T-helper 17 cell (primary cell): ENCODE measurements at regions not wholly inside any gene's neighbourhood (a gene's known extent, or its start where the extent isn't known, plus 50 kb on each side); places are given as distances from the start of the nearest gene placed in this dataset.

Experiments
- ATAC-seq: fragments of 150-1000 bp; cut with Tn5 transposase; 2 replicates; pipeline ENCODE4 v1.10.0; 2021; ENCODE audit warnings: mild to moderate bottlenecking, moderate library complexity
- DNase-seq, 3 donors: peaks; one replicate each; pipeline versions ENCODE4 v3.0.0 to v3.0.0-alpha.2; 2020 to 2021
- H3K9me3 ChIP-seq: one replicate; pipeline ENCODE4 v1.7.0; 2013; ENCODE audit warnings: low read length, mild to moderate bottlenecking; ENCODE audit not compliant: control insufficient read depth, poor library complexity, severe bottlenecking
- H3K27ac Mint-ChIP-seq: one replicate; pipeline ENCODE4 v1.8.0; 2022; ENCODE audit warnings: mild to moderate bottlenecking, moderate library complexity, mixed read lengths
- H3K27me3 Mint-ChIP-seq: one replicate; pipeline ENCODE4 v1.8.0; 2022; ENCODE audit warnings: mixed read lengths
- H3K36me3 Mint-ChIP-seq: one replicate; pipeline ENCODE4 v1.8.0; 2022; ENCODE audit warnings: low read depth, mixed read lengths
- H3K4me1 Mint-ChIP-seq: one replicate; pipeline ENCODE4 v1.8.0; 2022; ENCODE audit warnings: mild to moderate bottlenecking, mixed read lengths
- H3K4me3 Mint-ChIP-seq: one replicate; pipeline ENCODE4 v1.8.0; 2022; ENCODE audit warnings: mild to moderate bottlenecking, moderate library complexity, mixed read lengths

GRCh38 chr6:156182356-156182755 is 594.8 kb upstream of the ARID1B start:
- Mint-ChIP-seq H3K4me1 (peaks cover 8% of the 10 kb centered on the region), H3K27me3 (no peaks in the 10 kb centered on the region), H3K4me3 (no peak overlapping the region), H3K36me3 (no peaks in the 10 kb centered on the region), H3K27ac (no peak overlapping the region)
- H3K9me3 ChIP-seq: no peaks in the 10 kb centered on the region
- no peak for DNase-seq
- no peak for ATAC-seq

GRCh38 chr6:156181506-156181905 is 595.7 kb upstream of the ARID1B start:
- no peaks in the 10 kb centered on the region for H3K9me3 ChIP-seq
- H3K27me3 Mint-ChIP-seq: no peaks in the 10 kb centered on the region
- no peak for DNase-seq
- ATAC-seq: no peak
- no peak overlapping the region for H3K4me3 Mint-ChIP-seq
- no peak overlapping the region for H3K27ac Mint-ChIP-seq
- no peaks in the 10 kb centered on the region for H3K36me3 Mint-ChIP-seq
- H3K4me1 Mint-ChIP-seq: peaks cover 8% of the 10 kb centered on the region

GRCh38 chr6:156175971-156176421 is 601.2 kb upstream of the ARID1B start:
- Mint-ChIP-seq H3K4me3 (no peak overlapping the region), H3K36me3 (peaks cover 2% of the 10 kb centered on the region), H3K27me3 (no peaks in the 10 kb centered on the region), H3K4me1 (peaks cover 8% of the 10 kb centered on the region), H3K27ac (no peak overlapping the region)
- DNase-seq (no peak), ATAC-seq (no peak)
- no peaks in the 10 kb centered on the region for H3K9me3 ChIP-seq

DNA sequence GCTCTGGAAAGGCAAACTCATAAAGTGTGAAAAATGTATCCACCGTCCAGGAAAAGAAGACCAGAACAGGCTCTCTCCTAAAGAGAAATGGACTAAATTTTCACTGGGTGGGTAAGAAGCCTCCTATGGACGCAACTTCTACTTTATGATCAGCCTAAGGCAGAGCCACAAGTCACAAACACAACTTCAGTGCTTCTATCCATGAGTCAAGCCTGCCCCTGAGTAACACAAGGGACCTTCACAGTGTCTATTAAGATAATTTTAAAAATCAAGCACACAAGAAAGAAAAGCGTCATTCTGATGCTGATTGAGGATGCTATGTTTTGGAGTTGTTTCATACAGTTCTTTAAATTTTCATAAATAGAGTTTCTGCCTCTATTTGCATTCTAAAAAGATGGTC is 601.7 kb upstream of the ARID1B start:
- no peaks in the 10 kb centered on the region for H3K9me3 ChIP-seq
- H3K27ac Mint-ChIP-seq: no peak overlapping the region
- ATAC-seq (no peak), DNase-seq (no peak)
- H3K4me3 Mint-ChIP-seq: no peak overlapping the region
- H3K27me3 Mint-ChIP-seq: no peaks in the 10 kb centered on the region
- H3K4me1 Mint-ChIP-seq: peaks cover 8% of the 10 kb centered on the region
- H3K36me3 Mint-ChIP-seq: peaks cover 2% of the 10 kb centered on the region

GRCh38 chr6:156174031-156174890 is 602.9 kb upstream of the ARID1B start:
- no peaks in the 10 kb centered on the region for H3K9me3 ChIP-seq
- no peaks in the 10 kb centered on the region for H3K27me3 Mint-ChIP-seq
- H3K4me3 Mint-ChIP-seq: no peak overlapping the region
- H3K36me3 Mint-ChIP-seq: peaks cover 2% of the 10 kb centered on the region
- H3K27ac Mint-ChIP-seq: peak overlapping the region; percentile 14
- no peak for DNase-seq
- ATAC-seq: no peak
- H3K4me1 Mint-ChIP-seq: peaks cover 8% of the 10 kb centered on the region

GRCh38 chr6:156169371-156169770 is 607.8 kb upstream of the ARID1B start:
- Mint-ChIP-seq H3K27me3 (no peaks in the 10 kb centered on the region), H3K4me1 (peaks cover 19% of the 10 kb centered on the region), H3K4me3 (no peak overlapping the region), H3K36me3 (peaks cover 2% of the 10 kb centered on the region), H3K27ac (no peak overlapping the region)
- no peak for ATAC-seq
- H3K9me3 ChIP-seq: no peaks in the 10 kb centered on the region
- no peak for DNase-seq

GRCh38 chr6:156167625-156168071 is 609.5 kb upstream of the ARID1B start:
- peak overlapping the region; percentile 66 for H3K4me3 Mint-ChIP-seq
- H3K4me1 Mint-ChIP-seq: peaks cover 20% of the 10 kb centered on the region

DNA sequence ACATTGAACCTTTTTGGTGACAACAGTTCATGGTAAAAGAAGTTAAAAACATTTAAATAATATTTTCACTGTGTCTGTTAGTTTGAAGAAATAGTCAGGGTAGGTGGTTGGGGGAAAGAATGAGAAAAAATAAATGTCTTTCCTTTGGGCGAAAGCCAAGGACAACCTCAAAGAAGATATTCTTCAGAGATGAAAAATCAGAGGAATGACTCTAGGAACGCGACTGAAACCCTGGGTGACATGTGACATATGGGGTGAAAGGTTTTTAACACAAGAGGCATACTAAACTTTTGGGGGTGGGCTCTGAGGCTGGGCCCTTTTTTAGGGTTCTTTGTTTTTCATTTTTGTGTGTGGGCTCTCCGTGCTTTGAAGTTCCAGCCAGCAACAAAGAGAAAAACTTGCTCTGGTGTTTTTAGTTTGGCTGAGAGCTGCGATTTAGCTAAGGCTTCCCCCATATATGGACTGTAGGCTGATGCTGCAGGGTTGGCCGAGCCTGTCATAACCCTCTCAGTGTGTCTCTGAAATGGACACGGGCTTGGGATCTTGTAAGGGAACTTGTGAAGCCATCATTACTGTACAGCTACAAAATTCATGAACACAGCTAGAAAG is 610.1 kb upstream of the ARID1B start:
- Mint-ChIP-seq H3K36me3 (no peaks in the 10 kb centered on the region), H3K27ac (peak overlapping the region; percentile 93), H3K4me1 (peaks cover 20% of the 10 kb centered on the region), H3K27me3 (no peaks in the 10 kb centered on the region), H3K4me3 (peak overlapping the region; percentile 36)
- H3K9me3 ChIP-seq: no peaks in the 10 kb centered on the region
- ATAC-seq (peak; percentile 33), DNase-seq (no peak)

More at GRCh38 chr6:156167625-156168071, 609.5 kb upstream of the ARID1B start:
- ATAC-seq (no peak), DNase-seq (no peak)
- no peaks in the 10 kb centered on the region for H3K9me3 ChIP-seq
- peak overlapping the region; percentile 93 for H3K27ac Mint-ChIP-seq
- no peaks in the 10 kb centered on the region for H3K36me3 Mint-ChIP-seq
- no peaks in the 10 kb centered on the region for H3K27me3 Mint-ChIP-seq

DNA sequence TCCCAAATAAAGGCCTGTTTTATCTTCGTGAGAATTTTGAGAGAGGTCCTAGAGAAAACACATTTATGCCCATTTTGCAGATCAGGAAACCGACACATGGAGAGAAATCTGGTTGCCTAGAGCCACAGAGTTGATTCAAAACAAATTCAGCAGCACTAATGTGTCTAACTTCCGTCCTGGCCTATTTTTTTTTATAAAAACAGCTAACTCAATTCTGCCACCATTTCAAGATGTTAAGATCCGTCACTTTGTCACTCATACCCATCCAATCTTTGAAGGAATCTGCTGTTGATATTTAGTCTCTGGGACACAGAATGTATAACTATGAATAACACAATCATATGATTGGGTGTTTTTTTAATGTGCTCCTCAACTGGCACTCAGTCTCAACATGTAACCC is 611.1 kb upstream of the ARID1B start:
- Mint-ChIP-seq H3K27me3 (no peaks in the 10 kb centered on the region), H3K4me3 (peak overlapping the region; percentile 33), H3K4me1 (peaks cover 20% of the 10 kb centered on the region), H3K36me3 (no peaks in the 10 kb centered on the region), H3K27ac (peak overlapping the region; percentile 93)
- DNase-seq (no peak), ATAC-seq (peak; percentile 64)
- no peaks in the 10 kb centered on the region for H3K9me3 ChIP-seq

DNA sequence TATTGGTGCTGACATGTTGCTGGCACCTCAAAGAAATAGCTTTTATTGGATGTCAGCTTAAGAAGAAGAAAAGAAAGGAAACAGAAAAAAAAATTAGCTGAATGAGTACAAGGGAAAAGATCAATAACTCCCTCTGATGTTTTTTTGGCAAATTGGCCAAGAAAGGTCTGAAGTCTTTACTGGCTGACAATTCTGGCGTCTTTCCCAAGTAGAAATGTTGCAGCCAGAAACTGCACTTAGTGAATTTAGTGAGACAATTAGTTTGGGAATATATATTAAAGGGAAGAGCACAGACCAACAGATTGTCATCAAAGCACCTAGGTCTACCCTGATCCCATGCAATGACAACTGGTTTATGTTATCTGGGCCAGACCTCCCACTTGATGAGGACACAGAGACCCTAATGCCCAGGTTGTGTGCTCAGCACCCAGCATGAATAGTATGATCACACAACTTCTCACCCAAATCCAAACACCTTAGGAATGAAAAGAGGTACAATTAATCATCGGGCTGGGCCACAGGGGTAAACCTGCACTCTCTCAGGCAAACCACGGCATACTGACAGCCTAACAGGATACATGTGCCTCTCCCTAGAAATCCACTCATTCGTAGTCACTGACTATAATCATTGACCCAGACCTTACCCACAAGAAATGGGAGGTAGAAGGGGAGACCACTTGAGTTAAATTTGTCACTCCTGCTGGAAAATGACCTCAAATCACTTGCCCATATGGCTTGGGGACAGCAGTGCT is 612.3 kb upstream of the ARID1B start:
- H3K4me3 Mint-ChIP-seq: peak overlapping the region; percentile 62
- peaks cover 20% of the 10 kb centered on the region for H3K4me1 Mint-ChIP-seq
- peak overlapping the region; percentile 93 for H3K27ac Mint-ChIP-seq
- H3K27me3 Mint-ChIP-seq: no peaks in the 10 kb centered on the region
- no peaks in the 10 kb centered on the region for H3K9me3 ChIP-seq
- DNase-seq (no peak), ATAC-seq (no peak)
- H3K36me3 Mint-ChIP-seq: no peaks in the 10 kb centered on the region

GRCh38 chr6:156163311-156163710 is 613.9 kb upstream of the ARID1B start:
- Mint-ChIP-seq H3K4me3 (peak overlapping the region; percentile 66), H3K27ac (peak overlapping the region; percentile 93), H3K27me3 (no peaks in the 10 kb centered on the region), H3K4me1 (peaks cover 20% of the 10 kb centered on the region), H3K36me3 (no peaks in the 10 kb centered on the region)
- DNase-seq (no peak), ATAC-seq (peak; percentile 78)
- no peaks in the 10 kb centered on the region for H3K9me3 ChIP-seq

- no peaks in the 10 kb centered on the region for H3K36me3 Mint-ChIP-seq
- peaks cover 15% of the 10 kb centered on the region for H3K4me1 Mint-ChIP-seq
- no peaks in the 10 kb centered on the region for H3K27me3 Mint-ChIP-seq
- no peaks in the 10 kb centered on the region for H3K9me3 ChIP-seq
- no peak overlapping the region for H3K4me3 Mint-ChIP-seq
- no peak for DNase-seq
- ATAC-seq: no peak
- H3K27ac Mint-ChIP-seq: no peak overlapping the region
These were observed 615.7 kb upstream of the ARID1B start for GRCh38 chr6:156161471-156161870.

DNA sequence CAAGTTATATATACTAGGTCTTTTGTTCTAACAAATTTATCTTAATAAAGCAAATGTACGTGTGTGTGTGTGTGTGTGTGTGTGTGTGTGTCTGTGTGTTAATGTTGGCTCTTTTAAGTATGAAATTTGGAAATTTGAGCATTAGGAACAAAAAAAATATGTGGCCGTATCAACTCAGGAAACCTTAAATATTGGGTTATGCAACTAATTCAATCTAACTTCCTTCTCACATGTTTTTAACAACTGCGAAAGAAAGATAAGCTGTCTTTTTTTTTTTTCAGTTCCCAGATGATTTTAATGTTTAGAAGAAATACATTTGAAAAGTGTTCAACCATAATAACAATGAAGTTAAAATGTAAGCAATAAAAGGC is 616.4 kb upstream of the ARID1B start:
- Mint-ChIP-seq H3K4me3 (no peak overlapping the region), H3K4me1 (peaks cover 11% of the 10 kb centered on the region), H3K27ac (no peak overlapping the region), H3K27me3 (no peaks in the 10 kb centered on the region), H3K36me3 (no peaks in the 10 kb centered on the region)
- no peak for ATAC-seq
- DNase-seq: no peak
- no peaks in the 10 kb centered on the region for H3K9me3 ChIP-seq
